ENCODE measurements at regions not wholly inside any gene's neighbourhood (a gene's known extent, or its start where the extent isn't known, plus 50 kb on each side); places are given as distances from the start of the nearest gene placed in this dataset.

GRCh38 chr12:13350946-13351345, 154.4 kb downstream of the EMP1 start:
- Histone ChIP-seq H3K36me3 (ENCODE audit: control insufficient read depth, low read depth, low read length) (no peaks in the 10 kb centered on the region), H3K4me1 (ENCODE audit: control insufficient read depth, low read depth, low read length) (peaks cover 3% of the 10 kb centered on the region), H3K9ac (ENCODE audit: low read length) (no peak overlapping the region), H3K4me3 (ENCODE audit: low read length) (no peak overlapping the region), H3K27ac (ENCODE audit: low read length) (no peak overlapping the region), H3K9me3 (ENCODE audit: control insufficient read depth, low read depth, low read length) (no peaks in the 10 kb centered on the region), H3K27me3 (ENCODE audit: control insufficient read depth, insufficient read depth, low read length) (no peaks in the 10 kb centered on the region)

- H3K4me3 ChIP-seq (ENCODE audit: low read length): no peak overlapping the region
- H3K9ac ChIP-seq (ENCODE audit: low read length): no peak overlapping the region
- H3K36me3 ChIP-seq (ENCODE audit: control insufficient read depth, low read depth, low read length): no peaks in the 10 kb centered on the region
- H3K27ac ChIP-seq (ENCODE audit: low read length): no peak overlapping the region
- no peaks in the 10 kb centered on the region for H3K27me3 ChIP-seq (ENCODE audit: control insufficient read depth, insufficient read depth, low read length)
- no peaks in the 10 kb centered on the region for H3K9me3 ChIP-seq (ENCODE audit: control insufficient read depth, low read depth, low read length)
- H3K4me1 ChIP-seq (ENCODE audit: control insufficient read depth, low read depth, low read length): peaks cover 3% of the 10 kb centered on the region
Observed at GRCh38 chr12:13350381-13350780, 153.9 kb downstream of the EMP1 start.

- Histone ChIP-seq H3K9ac (ENCODE audit: low read length) (no peak overlapping the region), H3K9me3 (ENCODE audit: control insufficient read depth, low read depth, low read length) (no peaks in the 10 kb centered on the region), H3K4me1 (ENCODE audit: control insufficient read depth, low read depth, low read length) (peaks cover 3% of the 10 kb centered on the region), H3K4me3 (ENCODE audit: low read length) (no peak overlapping the region), H3K27ac (ENCODE audit: low read length) (no peak overlapping the region), H3K27me3 (ENCODE audit: control insufficient read depth, insufficient read depth, low read length) (no peaks in the 10 kb centered on the region), H3K36me3 (ENCODE audit: control insufficient read depth, low read depth, low read length) (no peaks in the 10 kb centered on the region)
Observed at GRCh38 chr12:13348464-13348863, 151.9 kb downstream of the EMP1 start.

- H3K36me3 ChIP-seq (ENCODE audit: control insufficient read depth, low read depth, low read length): no peaks in the 10 kb centered on the region
- H3K27me3 ChIP-seq (ENCODE audit: control insufficient read depth, insufficient read depth, low read length): no peaks in the 10 kb centered on the region
- peaks cover 3% of the 10 kb centered on the region for H3K4me1 ChIP-seq (ENCODE audit: control insufficient read depth, low read depth, low read length)
- no peaks in the 10 kb centered on the region for H3K9me3 ChIP-seq (ENCODE audit: control insufficient read depth, low read depth, low read length)
- no peak overlapping the region for H3K27ac ChIP-seq (ENCODE audit: low read length)
- no peak overlapping the region for H3K9ac ChIP-seq (ENCODE audit: low read length)
- no peak overlapping the region for H3K4me3 ChIP-seq (ENCODE audit: low read length)
Observed at GRCh38 chr12:13347241-13348043, 150.9 kb downstream of the EMP1 start.

GRCh38 chr12:13345722-13346121, 149.2 kb downstream of the EMP1 start:
- Histone ChIP-seq H3K36me3 (ENCODE audit: control insufficient read depth, low read depth, low read length) (no peaks in the 10 kb centered on the region), H3K27me3 (ENCODE audit: control insufficient read depth, insufficient read depth, low read length) (no peaks in the 10 kb centered on the region), H3K27ac (ENCODE audit: low read length) (no peak overlapping the region), H3K4me1 (ENCODE audit: control insufficient read depth, low read depth, low read length) (no peaks in the 10 kb centered on the region), H3K4me3 (ENCODE audit: low read length) (no peak overlapping the region), H3K9me3 (ENCODE audit: control insufficient read depth, low read depth, low read length) (no peaks in the 10 kb centered on the region), H3K9ac (ENCODE audit: low read length) (no peak overlapping the region)

- H3K27me3 ChIP-seq (ENCODE audit: control insufficient read depth, insufficient read depth, low read length): no peaks in the 10 kb centered on the region
- no peaks in the 10 kb centered on the region for H3K9me3 ChIP-seq (ENCODE audit: control insufficient read depth, low read depth, low read length)
- no peaks in the 10 kb centered on the region for H3K4me1 ChIP-seq (ENCODE audit: control insufficient read depth, low read depth, low read length)
- no peak overlapping the region for H3K4me3 ChIP-seq (ENCODE audit: low read length)
- no peaks in the 10 kb centered on the region for H3K36me3 ChIP-seq (ENCODE audit: control insufficient read depth, low read depth, low read length)
- no peak overlapping the region for H3K9ac ChIP-seq (ENCODE audit: low read length)
- H3K27ac ChIP-seq (ENCODE audit: low read length): no peak overlapping the region
Observed at GRCh38 chr12:13343375-13343774, 146.8 kb downstream of the EMP1 start.

- Histone ChIP-seq H3K27me3 (ENCODE audit: control insufficient read depth, insufficient read depth, low read length) (no peaks in the 10 kb centered on the region), H3K36me3 (ENCODE audit: control insufficient read depth, low read depth, low read length) (no peaks in the 10 kb centered on the region), H3K27ac (ENCODE audit: low read length) (no peak overlapping the region), H3K4me3 (ENCODE audit: low read length) (no peak overlapping the region), H3K9me3 (ENCODE audit: control insufficient read depth, low read depth, low read length) (no peaks in the 10 kb centered on the region), H3K4me1 (ENCODE audit: control insufficient read depth, low read depth, low read length) (no peaks in the 10 kb centered on the region), H3K9ac (ENCODE audit: low read length) (no peak overlapping the region)
Observed at GRCh38 chr12:13342971-13343370, 146.4 kb downstream of the EMP1 start.

GRCh38 chr12:13340149-13340548, 143.6 kb downstream of the EMP1 start:
- Histone ChIP-seq H3K9ac (ENCODE audit: low read length) (no peak overlapping the region), H3K4me1 (ENCODE audit: control insufficient read depth, low read depth, low read length) (no peaks in the 10 kb centered on the region), H3K36me3 (ENCODE audit: control insufficient read depth, low read depth, low read length) (no peaks in the 10 kb centered on the region), H3K27me3 (ENCODE audit: control insufficient read depth, insufficient read depth, low read length) (no peaks in the 10 kb centered on the region), H3K27ac (ENCODE audit: low read length) (no peak overlapping the region), H3K9me3 (ENCODE audit: control insufficient read depth, low read depth, low read length) (no peaks in the 10 kb centered on the region), H3K4me3 (ENCODE audit: low read length) (no peak overlapping the region)

GRCh38 chr12:13339538-13339937, 143.0 kb downstream of the EMP1 start:
- no peak overlapping the region for H3K9ac ChIP-seq (ENCODE audit: low read length)
- no peaks in the 10 kb centered on the region for H3K36me3 ChIP-seq (ENCODE audit: control insufficient read depth, low read depth, low read length)
- H3K27me3 ChIP-seq (ENCODE audit: control insufficient read depth, insufficient read depth, low read length): no peaks in the 10 kb centered on the region
- H3K27ac ChIP-seq (ENCODE audit: low read length): no peak overlapping the region
- no peaks in the 10 kb centered on the region for H3K4me1 ChIP-seq (ENCODE audit: control insufficient read depth, low read depth, low read length)
- no peaks in the 10 kb centered on the region for H3K9me3 ChIP-seq (ENCODE audit: control insufficient read depth, low read depth, low read length)
- H3K4me3 ChIP-seq (ENCODE audit: low read length): no peak overlapping the region

- no peak overlapping the region for H3K27ac ChIP-seq (ENCODE audit: low read length)
- H3K4me1 ChIP-seq (ENCODE audit: control insufficient read depth, low read depth, low read length): no peaks in the 10 kb centered on the region
- no peak overlapping the region for H3K4me3 ChIP-seq (ENCODE audit: low read length)
Observed at GRCh38 chr12:13339091-13339490, 142.6 kb downstream of the EMP1 start.

GRCh38 chr12:13337791-13338190, 141.3 kb downstream of the EMP1 start:
- no peak overlapping the region for H3K4me3 ChIP-seq (ENCODE audit: low read length)
- no peaks in the 10 kb centered on the region for H3K9me3 ChIP-seq (ENCODE audit: control insufficient read depth, low read depth, low read length)
- no peak overlapping the region for H3K9ac ChIP-seq (ENCODE audit: low read length)
- no peaks in the 10 kb centered on the region for H3K36me3 ChIP-seq (ENCODE audit: control insufficient read depth, low read depth, low read length)
- no peaks in the 10 kb centered on the region for H3K4me1 ChIP-seq (ENCODE audit: control insufficient read depth, low read depth, low read length)
- H3K27me3 ChIP-seq (ENCODE audit: control insufficient read depth, insufficient read depth, low read length): no peaks in the 10 kb centered on the region
- no peak overlapping the region for H3K27ac ChIP-seq (ENCODE audit: low read length)

More at GRCh38 chr12:13339091-13339490, 142.6 kb downstream of the EMP1 start:
- Histone ChIP-seq H3K9ac (ENCODE audit: low read length) (no peak overlapping the region), H3K36me3 (ENCODE audit: control insufficient read depth, low read depth, low read length) (no peaks in the 10 kb centered on the region), H3K9me3 (ENCODE audit: control insufficient read depth, low read depth, low read length) (no peaks in the 10 kb centered on the region), H3K27me3 (ENCODE audit: control insufficient read depth, insufficient read depth, low read length) (no peaks in the 10 kb centered on the region)

- no peak overlapping the region for H3K9ac ChIP-seq (ENCODE audit: low read length)
- no peaks in the 10 kb centered on the region for H3K27me3 ChIP-seq (ENCODE audit: control insufficient read depth, insufficient read depth, low read length)
- no peaks in the 10 kb centered on the region for H3K4me1 ChIP-seq (ENCODE audit: control insufficient read depth, low read depth, low read length)
- H3K9me3 ChIP-seq (ENCODE audit: control insufficient read depth, low read depth, low read length): no peaks in the 10 kb centered on the region
- H3K36me3 ChIP-seq (ENCODE audit: control insufficient read depth, low read depth, low read length): no peaks in the 10 kb centered on the region
- H3K4me3 ChIP-seq (ENCODE audit: low read length): no peak overlapping the region
- H3K27ac ChIP-seq (ENCODE audit: low read length): no peak overlapping the region
Observed at GRCh38 chr12:13336216-13336615, 139.7 kb downstream of the EMP1 start.
